ENCODE measurements at regions not wholly inside any gene's neighbourhood (a gene's known extent, or its start where the extent isn't known, plus 50 kb on each side); places are given as distances from the start of the nearest gene placed in this dataset.

- TF ChIP-seq, protein P1, sequence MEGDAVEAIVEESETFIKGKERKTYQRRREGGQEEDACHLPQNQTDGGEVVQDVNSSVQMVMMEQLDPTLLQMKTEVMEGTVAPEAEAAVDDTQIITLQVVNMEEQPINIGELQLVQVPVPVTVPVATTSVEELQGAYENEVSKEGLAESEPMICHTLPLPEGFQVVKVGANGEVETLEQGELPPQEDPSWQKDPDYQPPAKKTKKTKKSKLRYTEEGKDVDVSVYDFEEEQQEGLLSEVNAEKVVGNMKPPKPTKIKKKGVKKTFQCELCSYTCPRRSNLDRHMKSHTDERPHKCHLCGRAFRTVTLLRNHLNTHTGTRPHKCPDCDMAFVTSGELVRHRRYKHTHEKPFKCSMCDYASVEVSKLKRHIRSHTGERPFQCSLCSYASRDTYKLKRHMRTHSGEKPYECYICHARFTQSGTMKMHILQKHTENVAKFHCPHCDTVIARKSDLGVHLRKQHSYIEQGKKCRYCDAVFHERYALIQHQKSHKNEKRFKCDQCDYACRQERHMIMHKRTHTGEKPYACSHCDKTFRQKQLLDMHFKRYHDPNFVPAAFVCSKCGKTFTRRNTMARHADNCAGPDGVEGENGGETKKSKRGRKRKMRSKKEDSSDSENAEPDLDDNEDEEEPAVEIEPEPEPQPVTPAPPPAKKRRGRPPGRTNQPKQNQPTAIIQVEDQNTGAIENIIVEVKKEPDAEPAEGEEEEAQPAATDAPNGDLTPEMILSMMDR (IDR thresholded peaks at IDR 0.05; ENCODE audit: unreplicated experiment) = no peak
- Mint-ChIP-seq H3K27me3 (ENCODE audit: insufficient read depth, unreplicated experiment) (peaks cover 70% of the 10 kb centered on the region), H3K4me3 (ENCODE audit: unreplicated experiment) (no peak overlapping the region), H3K4me1 (ENCODE audit: insufficient read depth, unreplicated experiment) (no peaks in the 10 kb centered on the region), H3K36me3 (ENCODE audit: insufficient read depth, unreplicated experiment) (no peaks in the 10 kb centered on the region), H3K9me3 (ENCODE audit: unreplicated experiment) (no peaks in the 10 kb centered on the region), H3K27ac (ENCODE audit: low read depth, unreplicated experiment) (no peak overlapping the region)
- intact Hi-C loops (cut with micrococcal nuclease) = no loop called here
- CTCF ChIA-PET = interaction anchor here (0.5 to 0.6 kb wide), 2 partner anchors 20 to 946 kb away, joined by 3 read pairs; no protein-coding TSS in a partner anchor
- no TSS peak for BruUV-seq (replicated peaks)
- POLR2A ChIA-PET = no interaction called here
- DNase-seq (ENCODE audit: unreplicated experiment) = no peak
Measured at GRCh38 chr3:103693831-103694230, 1259.0 kb downstream of the ZPLD1 start.

- Mint-ChIP-seq H3K27ac (ENCODE audit: low read depth, unreplicated experiment) (no peak overlapping the region), H3K27me3 (ENCODE audit: insufficient read depth, unreplicated experiment) (peaks cover 60% of the 10 kb centered on the region), H3K4me3 (ENCODE audit: unreplicated experiment) (no peak overlapping the region), H3K36me3 (ENCODE audit: insufficient read depth, unreplicated experiment) (no peaks in the 10 kb centered on the region), H3K9me3 (ENCODE audit: unreplicated experiment) (no peaks in the 10 kb centered on the region), H3K4me1 (ENCODE audit: insufficient read depth, unreplicated experiment) (no peaks in the 10 kb centered on the region)
- ChIA-PET CTCF (no interaction called here), POLR2A (no interaction called here)
- TF ChIP-seq, protein P1 (IDR thresholded peaks at IDR 0.05; ENCODE audit: unreplicated experiment) = no peak
- BruUV-seq (replicated peaks) = no TSS peak
- DNase-seq (ENCODE audit: unreplicated experiment) = no peak
- intact Hi-C loops (cut with micrococcal nuclease) = no loop called here
Measured at GRCh38 chr3:103698646-103699045, 1263.8 kb downstream of the ZPLD1 start.

GRCh38 chr3:103699228-103699627, 1264.4 kb downstream of the ZPLD1 start:
- CTCF ChIA-PET = no interaction called here
- no peak overlapping the region for H3K4me3 Mint-ChIP-seq (ENCODE audit: unreplicated experiment)
- H3K36me3 Mint-ChIP-seq (ENCODE audit: insufficient read depth, unreplicated experiment) = no peaks in the 10 kb centered on the region
- BruUV-seq (replicated peaks) = no TSS peak
- no peaks in the 10 kb centered on the region for H3K9me3 Mint-ChIP-seq (ENCODE audit: unreplicated experiment)
- no peak overlapping the region for H3K27ac Mint-ChIP-seq (ENCODE audit: low read depth, unreplicated experiment)
- DNase-seq (ENCODE audit: unreplicated experiment) = no peak
- intact Hi-C loops (cut with micrococcal nuclease) = no loop called here
- TF ChIP-seq, protein P1 (IDR thresholded peaks at IDR 0.05; ENCODE audit: unreplicated experiment) = no peak
- no peaks in the 10 kb centered on the region for H3K4me1 Mint-ChIP-seq (ENCODE audit: insufficient read depth, unreplicated experiment)
- peaks cover 62% of the 10 kb centered on the region for H3K27me3 Mint-ChIP-seq (ENCODE audit: insufficient read depth, unreplicated experiment)
- POLR2A ChIA-PET = no interaction called here

GRCh38 chr3:103705641-103706040, 1270.8 kb downstream of the ZPLD1 start:
- Mint-ChIP-seq H3K4me1 (ENCODE audit: insufficient read depth, unreplicated experiment) (no peaks in the 10 kb centered on the region), H3K27me3 (ENCODE audit: insufficient read depth, unreplicated experiment) (peaks cover 32% of the 10 kb centered on the region), H3K9me3 (ENCODE audit: unreplicated experiment) (no peaks in the 10 kb centered on the region), H3K4me3 (ENCODE audit: unreplicated experiment) (no peak overlapping the region), H3K36me3 (ENCODE audit: insufficient read depth, unreplicated experiment) (no peaks in the 10 kb centered on the region), H3K27ac (ENCODE audit: low read depth, unreplicated experiment) (no peak overlapping the region)
- ChIA-PET CTCF (no interaction called here), POLR2A (no interaction called here)
- DNase-seq (ENCODE audit: unreplicated experiment) = no peak
- BruUV-seq (replicated peaks) = no TSS peak
- TF ChIP-seq, protein P1 (IDR thresholded peaks at IDR 0.05; ENCODE audit: unreplicated experiment) = no peak
- intact Hi-C loops (cut with micrococcal nuclease) = no loop called here
